C4-2B (cell line): ENCODE measurements at regions not wholly inside any gene's neighbourhood (a gene's known extent, or its start where the extent isn't known, plus 50 kb on each side); places are given as distances from the start of the nearest gene placed in this dataset.
"Not testable (repeated sequence)": the region's sequence is repeated elsewhere in the genome, so short reads cannot be mapped to it uniquely, and the experiment has no call there.

Experiments used
- H3K27ac ChIP-seq: fragments of 450-650 bp; 2 replicates; pipeline ENCODE4 v1.5.1; 2017
- CTCF ChIP-seq: fragments of 450-650 bp; conservative IDR thresholded peaks from 2 replicates; pipeline ENCODE4 v1.5.1; 2017; ENCODE audit warnings: mild to moderate bottlenecking
- ZFX ChIP-seq: fragments of 450-650 bp; IDR thresholded peaks from 2 replicates; pipeline ENCODE4 v1.6.1; 2017

DNA sequence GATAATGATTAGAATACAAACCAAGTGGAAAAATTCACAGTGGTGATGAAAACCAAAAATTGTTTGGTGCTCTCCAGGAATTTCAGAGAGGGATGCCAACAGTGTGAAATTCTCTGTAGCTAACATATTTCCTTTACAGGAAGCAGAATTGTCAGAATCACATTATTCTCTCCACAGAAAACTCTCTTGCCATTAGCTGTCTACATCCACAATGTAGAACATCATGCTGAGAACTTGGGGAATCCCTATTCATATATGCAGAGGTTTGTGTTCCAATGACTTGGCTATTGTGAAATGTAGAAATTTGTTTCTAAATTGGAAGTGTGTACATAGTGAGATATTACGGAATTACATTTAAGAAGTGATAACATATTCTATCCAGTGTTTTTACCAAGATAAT, 142.0 kb downstream of the PCDH7 start:
- no peak overlapping the region for H3K27ac ChIP-seq
- no peak for TF ChIP-seq CTCF
- TF ChIP-seq ZFX: no peak

GRCh38 chr4:30863021-30863420, 142.9 kb downstream of the PCDH7 start:
- H3K27ac ChIP-seq: no peak overlapping the region
- TF ChIP-seq CTCF: no peak
- TF ChIP-seq ZFX: no peak

DNA sequence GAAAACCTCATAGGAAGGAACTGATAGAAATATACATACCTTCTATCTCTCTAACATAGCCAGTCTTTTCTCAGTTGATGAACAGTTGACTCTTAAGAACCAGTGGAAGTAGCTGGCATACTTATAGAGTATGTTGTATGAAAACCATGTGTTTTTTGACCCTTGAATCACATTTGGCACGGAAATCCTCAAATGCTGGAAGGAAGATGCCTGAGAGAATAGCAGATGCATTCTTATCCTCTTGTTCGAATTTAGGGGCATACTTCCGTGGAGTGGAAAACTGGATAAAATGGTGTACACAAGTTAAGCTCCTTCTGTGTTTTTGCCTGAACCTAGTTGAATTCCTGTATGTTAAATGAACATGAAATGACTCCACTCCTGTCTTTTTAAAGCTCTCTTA, 145.5 kb downstream of the PCDH7 start:
- no peak overlapping the region for H3K27ac ChIP-seq
- TF ChIP-seq ZFX: no peak
- TF ChIP-seq CTCF: no peak

- no peak for TF ChIP-seq ZFX
- TF ChIP-seq CTCF: no peak
- H3K27ac ChIP-seq: no peak overlapping the region
These were observed 146.2 kb downstream of the PCDH7 start for GRCh38 chr4:30866346-30866745.

DNA sequence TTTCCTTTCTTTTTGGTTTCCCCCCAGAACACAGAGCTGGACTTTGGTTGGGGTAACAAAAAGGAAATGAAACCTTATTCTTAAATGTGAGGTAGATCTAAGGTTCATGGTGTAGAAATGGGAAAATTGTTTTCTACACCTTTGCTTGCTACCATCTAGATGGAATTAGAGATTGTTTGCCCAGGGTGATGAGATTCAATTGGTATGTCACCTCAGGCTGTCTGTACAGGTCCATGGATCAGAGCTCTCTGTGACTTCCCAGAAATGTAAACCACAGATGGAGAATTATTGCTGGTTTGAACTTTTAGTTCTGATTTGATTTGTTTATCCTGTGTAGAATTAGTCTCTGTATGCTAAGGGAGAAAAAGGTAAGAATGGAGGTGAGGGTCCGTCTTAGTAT, 146.7 kb downstream of the PCDH7 start:
- TF ChIP-seq CTCF (no peak), ZFX (no peak)
- no peak overlapping the region for H3K27ac ChIP-seq

- H3K27ac ChIP-seq: no peak overlapping the region
- TF ChIP-seq ZFX: no peak
- no peak for TF ChIP-seq CTCF
These were observed 147.3 kb downstream of the PCDH7 start for GRCh38 chr4:30867427-30867826.

DNA sequence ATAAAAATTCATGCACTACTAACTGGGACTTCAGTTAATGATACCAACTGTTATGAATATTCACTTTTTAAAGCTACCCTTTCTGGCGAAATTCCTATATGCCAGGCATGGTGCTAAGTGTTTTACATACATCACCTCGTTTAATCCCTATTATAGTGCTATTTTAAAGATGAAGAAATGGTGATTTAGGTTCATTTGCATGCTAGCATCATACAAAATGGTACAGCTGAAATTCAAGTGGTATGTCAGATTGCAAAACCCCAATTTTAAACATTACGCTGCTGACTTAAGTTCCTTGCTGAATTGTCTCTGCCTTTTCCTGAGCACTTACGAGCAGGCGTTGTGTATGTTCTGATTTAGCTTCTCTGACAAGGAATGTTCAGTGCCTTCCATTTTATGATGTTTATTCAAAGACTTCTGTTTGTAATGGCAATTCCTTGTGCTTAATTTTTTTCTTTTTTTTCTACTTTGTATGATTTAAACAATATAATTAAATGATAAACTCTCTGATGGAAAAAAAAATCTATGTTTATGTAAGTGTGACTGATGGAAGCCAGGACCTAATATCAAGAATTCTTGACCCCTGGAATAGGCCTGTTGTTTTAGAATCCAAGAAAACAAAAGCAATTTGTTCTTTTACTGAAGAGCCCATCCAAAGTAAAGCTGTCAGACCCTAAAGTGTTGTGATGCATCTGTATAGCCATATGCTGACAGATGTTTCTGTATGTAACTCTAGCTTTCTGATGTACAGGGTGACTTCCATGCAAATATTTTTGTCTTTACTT, 148.1 kb downstream of the PCDH7 start:
- TF ChIP-seq ZFX (no peak), CTCF (no peak)

GRCh38 chr4:30869387-30869786, 149.2 kb downstream of the PCDH7 start:
- H3K27ac ChIP-seq: not testable (repeated sequence)

More for the DNA sequence above, 148.1 kb downstream of the PCDH7 start:
- no peak overlapping the region for H3K27ac ChIP-seq
